Lower lobe of right lung (tissue), 2 donors: ENCODE measurements at regions not wholly inside any gene's neighbourhood (a gene's known extent, or its start where the extent isn't known, plus 50 kb on each side); places are given as distances from the start of the nearest gene placed in this dataset.

Experiments used
- ATAC-seq, 2 donors: fragments of 200-7000 bp; cut with Tn5 transposase; one replicate each; pipeline ENCODE4 v1.9.1; 2020 to 2022; ENCODE audit warnings: mild to moderate bottlenecking in 2 of 2, moderate library complexity in 2 of 2
- DNase-seq: peaks from one replicate; pipeline ENCODE4 v3.0.0-alpha.2; 2020
- H3K27ac ChIP-seq: fragments of 200-600 bp; one replicate; pipeline ENCODE4 v1.8.0; 2022
- H3K27me3 ChIP-seq: fragments of 200-600 bp; one replicate; pipeline ENCODE4 v1.8.0; 2022; ENCODE audit warnings: low read depth
- H3K36me3 ChIP-seq: fragments of 200-600 bp; one replicate; pipeline ENCODE4 v1.8.0; 2022; ENCODE audit warnings: mild to moderate bottlenecking
- H3K4me1 ChIP-seq: fragments of 200-600 bp; one replicate; pipeline ENCODE4 v1.8.0; 2022
- H3K4me3 ChIP-seq: fragments of 200-600 bp; one replicate; pipeline ENCODE4 v1.8.0; 2022; ENCODE audit warnings: mild to moderate bottlenecking
- H3K9me3 ChIP-seq: fragments of 200-600 bp; one replicate; pipeline ENCODE4 v1.8.0; 2022
- CTCF ChIP-seq: fragments of 200-600 bp; IDR thresholded peaks from one replicate; pipeline ENCODE4 v1.8.0; 2022; ENCODE audit warnings: antibody characterized with exemption, mild to moderate bottlenecking
- intact Hi-C: fragments of 100-400 bp; cut with DNase I; formaldehyde crosslinking; loops from one replicate; pipeline ENCODE4 v1.11.0; 2022
- donor health status: DM: no; HTN: yes; CAD: no; lungs with severe emphysema.

GRCh38 chr21:32934829-32935228 lies 90.9 kb upstream of the OLIG2 start:
- Histone ChIP-seq H3K36me3 (no peaks in the 10 kb centered on the region), H3K27me3 (no peaks in the 10 kb centered on the region), H3K4me3 (no peak overlapping the region), H3K9me3 (no peaks in the 10 kb centered on the region), H3K4me1 (no peaks in the 10 kb centered on the region), H3K27ac (no peak overlapping the region)
- DNase-seq (no peak), ATAC-seq (no peak)
- no peak for TF ChIP-seq CTCF
- intact Hi-C loops, result no loop called here

DNA sequence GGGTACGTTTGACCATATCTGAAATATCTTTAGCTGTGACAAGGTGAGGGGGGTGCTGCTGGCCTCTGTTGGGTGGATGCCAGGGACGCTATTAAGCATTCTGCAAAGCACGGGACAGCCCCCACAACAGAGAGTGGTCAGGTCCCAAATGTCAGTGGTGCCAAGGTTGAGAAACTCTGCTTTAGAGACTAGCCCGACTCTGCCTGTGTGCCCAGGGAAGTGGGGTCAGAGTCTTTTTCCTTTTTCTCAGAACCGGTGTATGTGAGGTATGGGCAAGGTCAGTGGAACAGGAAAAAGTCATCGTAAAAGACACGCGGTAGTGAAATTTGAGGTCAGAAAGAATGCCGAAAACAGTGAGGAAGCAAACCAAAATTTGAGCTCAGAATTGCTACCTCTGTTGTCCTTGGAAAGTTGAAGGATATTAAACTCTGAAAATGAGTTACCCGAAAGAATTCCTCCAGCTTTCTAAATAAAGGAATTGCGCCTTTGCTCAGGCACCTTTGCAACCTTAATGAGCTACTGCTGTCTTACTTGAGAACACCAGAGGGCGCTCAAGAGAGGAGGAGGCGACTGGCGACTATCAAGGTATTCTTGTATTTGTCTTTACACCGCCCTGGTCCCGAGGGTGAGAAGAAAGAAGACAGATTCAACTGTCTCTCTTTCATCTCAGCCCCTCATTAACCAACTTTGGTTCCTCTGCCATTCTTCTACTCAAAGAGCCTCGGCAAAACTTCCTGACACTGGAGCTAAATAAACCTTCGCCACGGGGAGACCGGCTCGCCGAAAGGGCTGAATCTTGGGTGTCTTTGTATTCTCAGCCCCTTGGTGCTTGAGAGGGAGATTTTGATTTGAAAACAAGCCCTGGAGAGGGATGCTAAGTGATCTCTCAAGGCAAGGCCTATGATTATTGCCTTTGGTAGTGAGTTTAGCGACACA lies 85.4 kb upstream of the OLIG2 start:
- no peak for DNase-seq
- no peaks in the 10 kb centered on the region for H3K9me3 ChIP-seq
- H3K36me3 ChIP-seq, result no peaks in the 10 kb centered on the region
- ATAC-seq, result peak; percentile 77
- no peak overlapping the region for H3K27ac ChIP-seq
- peak; percentile 75 for TF ChIP-seq CTCF
- H3K4me1 ChIP-seq, result no peaks in the 10 kb centered on the region
- H3K27me3 ChIP-seq, result no peaks in the 10 kb centered on the region
- no peak overlapping the region for H3K4me3 ChIP-seq
- intact Hi-C loops, result no loop called here

DNA sequence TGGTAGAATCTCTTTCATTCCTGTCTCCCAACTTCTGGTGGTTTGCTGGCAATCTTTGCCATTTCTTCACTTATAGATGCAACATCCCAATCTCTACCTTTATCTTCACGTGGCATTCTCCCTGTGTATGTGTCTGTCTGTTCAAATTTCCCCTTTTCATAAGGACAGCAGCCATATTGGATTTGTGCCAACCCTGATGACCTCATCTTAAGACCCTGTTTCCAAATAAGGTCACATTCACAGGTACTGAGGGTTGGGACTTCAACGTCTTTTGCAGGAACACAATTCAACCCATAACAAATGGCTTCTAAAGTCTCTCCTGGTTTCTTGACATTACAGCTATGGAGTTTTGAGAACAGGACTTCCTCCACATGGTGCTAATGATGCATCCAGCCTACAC lies 84.5 kb upstream of the OLIG2 start:
- no peaks in the 10 kb centered on the region for H3K27me3 ChIP-seq
- no peaks in the 10 kb centered on the region for H3K36me3 ChIP-seq
- intact Hi-C loops, result no loop called here
- H3K9me3 ChIP-seq, result no peaks in the 10 kb centered on the region
- ATAC-seq (no peak), DNase-seq (no peak)
- no peak overlapping the region for H3K27ac ChIP-seq
- no peak for TF ChIP-seq CTCF
- H3K4me1 ChIP-seq, result no peaks in the 10 kb centered on the region
- no peak overlapping the region for H3K4me3 ChIP-seq

DNA sequence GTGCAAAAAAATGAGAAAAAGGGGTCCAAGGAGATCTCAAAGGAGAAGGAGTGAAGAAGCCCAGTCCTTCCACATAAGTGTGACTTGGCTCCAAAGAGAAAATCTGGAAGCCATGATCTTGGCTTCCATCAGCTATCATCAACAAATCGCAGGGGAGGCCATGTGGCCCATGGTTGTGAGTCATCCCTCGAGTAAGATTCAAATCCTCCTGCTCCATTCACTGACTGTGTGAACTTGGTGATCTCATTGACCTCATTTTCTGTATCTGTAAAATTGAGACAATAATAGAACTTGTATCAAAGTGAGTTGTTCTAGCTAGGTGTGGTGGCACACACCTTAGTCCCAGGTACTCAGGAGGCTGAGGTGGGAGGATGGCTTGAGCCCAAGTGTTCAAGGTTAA lies 79.1 kb upstream of the OLIG2 start:
- Histone ChIP-seq H3K27ac (no peak overlapping the region), H3K9me3 (no peaks in the 10 kb centered on the region), H3K36me3 (no peaks in the 10 kb centered on the region), H3K4me1 (no peaks in the 10 kb centered on the region), H3K4me3 (no peak overlapping the region), H3K27me3 (no peaks in the 10 kb centered on the region)
- intact Hi-C loops, result no loop called here
- ATAC-seq (no peak), DNase-seq (no peak)
- TF ChIP-seq CTCF, result no peak

- no peak overlapping the region for H3K27ac ChIP-seq
- H3K4me3 ChIP-seq, result no peak overlapping the region
- no peaks in the 10 kb centered on the region for H3K4me1 ChIP-seq
- no peak for TF ChIP-seq CTCF
- DNase-seq (no peak), ATAC-seq (no peak)
- H3K36me3 ChIP-seq, result no peaks in the 10 kb centered on the region
- intact Hi-C loops, result no loop called here
- no peaks in the 10 kb centered on the region for H3K9me3 ChIP-seq
- peaks cover 2% of the 10 kb centered on the region for H3K27me3 ChIP-seq
Observed at GRCh38 chr21:32947736-32948135, 78.0 kb upstream of the OLIG2 start.
